ENCODE measurements at regions not wholly inside any gene's neighbourhood (a gene's known extent, or its start where the extent isn't known, plus 50 kb on each side); places are given as distances from the start of the nearest gene placed in this dataset.

- CTCF ChIA-PET (ENCODE audit: partially characterized antibody), result interaction anchor here (0.6 to 3.7 kb wide), 8 partner anchors 9 to 191 kb away, joined by 3 to 19 read pairs (median 4); no protein-coding TSS in a partner anchor
- TF ChIP-seq SIRT6 (IDR thresholded peaks at IDR 0.05; ENCODE audit: low read length), result no peak
- peak in 1 of 3 experiments; percentile 13; a peak in 1 of 4 replicates for TF ChIP-seq CTCF (IDR thresholded peaks at IDR 0.05; ENCODE audit: control extremely low read depth in 1 of 3, insufficient read depth in 1 of 3, low read depth in 1 of 3, low read length in 3 of 3)
- no peak for TF ChIP-seq EGR1 (IDR thresholded peaks at IDR 0.05; ENCODE audit: borderline replicate concordance, low read depth, low read length)
Measured at GRCh38 chr20:22492497-22492896, 91.9 kb downstream of the FOXA2 start.

More at GRCh38 chr20:22492497-22492896, 91.9 kb downstream of the FOXA2 start:
- Histone ChIP-seq H2AFZ (ENCODE audit: low read length) (no peak overlapping the region), H3K27me3 (replicated peaks in 1 of 4; ENCODE audit: control insufficient read depth in 3 of 4, extremely low read depth in 1 of 4, insufficient read depth in 3 of 4, low read length in 3 of 4) (peaks cover 0 to 4% (median 0%) of the 10 kb centered on the region in 4 experiments; a peak in 1 of 7 replicates), H3K18ac (ENCODE audit: extremely low read depth, low read length) (no peak overlapping the region), H2BK5ac (ENCODE audit: low read depth, low read length) (no peak overlapping the region), H4K5ac (ENCODE audit: insufficient read length, low read depth, low read length) (no peak overlapping the region), H4K91ac (replicated peaks; ENCODE audit: insufficient read length, low read length) (no peak overlapping the region), H3K4me1 (replicated peaks in 1 of 4; ENCODE audit: control insufficient read depth in 3 of 4, insufficient read depth in 4 of 4, low read length in 3 of 4) (peaks cover 1 to 6% (median 5%) of the 10 kb centered on the region in 4 experiments; a peak in 4 of 7 replicates), H3K36me3 (ENCODE audit: control insufficient read depth in 2 of 4, insufficient read depth in 4 of 4, low read length in 3 of 4) (no peaks in the 10 kb centered on the region), H2BK20ac (ENCODE audit: low read length) (no peak overlapping the region), H2BK12ac (ENCODE audit: low read depth, low read length) (no peak overlapping the region), H3K9ac (replicated peaks in 1 of 4; ENCODE audit: extremely low read depth in 1 of 4, low read depth in 3 of 4, low read length in 3 of 4) (no peak overlapping the region), H3K9me3 (ENCODE audit: insufficient read depth in 2 of 2, low read depth in 1 of 2, low read length in 1 of 2) (no peaks in the 10 kb centered on the region), H3K14ac (ENCODE audit: insufficient read length) (no peak overlapping the region), H2BK15ac (ENCODE audit: low read length) (no peak overlapping the region), H2AK5ac (ENCODE audit: low read depth, low read length) (no peak overlapping the region), H3K79me2 (ENCODE audit: control insufficient read depth in 1 of 2, insufficient read depth in 2 of 2, low read length in 2 of 2) (no peaks in the 10 kb centered on the region), H3K27ac (ENCODE audit: low read depth, low read length) (no peak overlapping the region), H3K56ac (replicated peaks; ENCODE audit: insufficient read length, low read depth, low read length) (no peak overlapping the region), H3K23ac (ENCODE audit: insufficient read length) (no peak overlapping the region), H3K4ac (replicated peaks; ENCODE audit: insufficient read length, low read depth, low read length) (no peak overlapping the region), H4K8ac (ENCODE audit: extremely low read depth, insufficient read depth, low read length) (no peak overlapping the region), H3K23me2 (ENCODE audit: low read depth, low read length) (no peaks in the 10 kb centered on the region), H3K4me3 (ENCODE audit: extremely low read depth in 1 of 4, insufficient read depth in 2 of 4, low read depth in 3 of 4, low read length in 4 of 4) (no peak overlapping the region), H2BK120ac (replicated peaks; ENCODE audit: low read depth, low read length) (no peak overlapping the region), H3K79me1 (ENCODE audit: low read depth, low read length) (no peaks in the 10 kb centered on the region), H3K4me2 (ENCODE audit: insufficient read depth in 1 of 2, low read depth in 2 of 2, low read length in 2 of 2) (no peak overlapping the region), H4K20me1 (replicated peaks in 1 of 2; ENCODE audit: control insufficient read depth in 1 of 2, insufficient read depth in 2 of 2, low read length in 2 of 2) (peaks cover 0 to 1% of the 10 kb centered on the region in 2 experiments)
- FAIRE-seq (no peak), DNase-seq (ENCODE audit: low read depth in 1 of 2, low spot score in 2 of 2) (no peak)
- WGBS, 2 experiments (ENCODE audit: extremely low coverage in 1 of 2, insufficient coverage in 1 of 2, insufficient read length in 1 of 2, insufficient replicate concordance in 2 of 2, low coverage in 1 of 2, low lambda C conversion rate in 2 of 2, missing lambda C conversion rate in 1 of 2), result 92% methylated on average over 2 of the region's 2 CpGs; no CpG with 5 or more reads in 1 of the 2 experiments
- POLR2A ChIA-PET (ENCODE audit: partially characterized antibody), result no interaction called here

All from H1 (cell line).